ENCODE measurements at regions not wholly inside any gene's neighbourhood (a gene's known extent, or its start where the extent isn't known, plus 50 kb on each side); places are given as distances from the start of the nearest gene placed in this dataset.

DNA sequence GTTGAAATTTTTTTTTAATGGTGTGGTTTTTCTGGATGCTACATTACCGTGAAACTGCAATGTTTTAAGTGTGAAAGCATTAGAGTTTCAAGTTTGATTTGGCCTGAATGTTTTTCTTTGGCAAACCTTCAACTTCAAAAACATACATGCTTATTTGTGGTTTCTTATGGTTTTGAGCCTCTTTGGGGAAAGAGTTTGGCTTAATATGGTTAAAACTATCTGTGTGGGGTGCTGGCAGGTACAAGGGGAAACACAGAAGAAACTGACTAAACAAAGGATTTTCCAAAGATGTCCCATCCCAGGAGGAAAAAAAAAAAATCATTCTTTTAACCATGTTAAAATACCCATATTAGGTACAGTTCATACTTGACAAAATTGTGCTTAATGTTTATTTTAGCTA, 121.1 kb downstream of the HGF start:
- no peak for DNase-seq

DNA sequence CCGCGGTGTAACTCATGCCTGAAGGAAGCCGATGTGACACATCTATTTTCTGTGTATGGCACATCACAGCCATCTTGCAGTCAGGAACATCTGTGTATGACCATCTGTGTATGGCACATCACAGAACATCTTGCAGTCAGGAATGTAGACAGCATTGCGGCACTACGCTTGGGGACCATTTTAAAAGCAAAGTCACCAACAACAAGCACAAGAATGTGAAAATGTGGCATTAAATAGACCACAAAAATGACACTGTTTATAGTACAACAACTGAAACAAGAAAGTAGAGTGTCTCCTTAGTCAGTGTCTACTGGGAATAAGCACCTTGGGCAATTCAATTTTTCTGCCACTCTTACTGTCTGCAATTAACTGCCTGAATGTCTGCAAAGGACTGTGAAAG, 124.4 kb downstream of the HGF start:
- DNase-seq: no peak

DNA sequence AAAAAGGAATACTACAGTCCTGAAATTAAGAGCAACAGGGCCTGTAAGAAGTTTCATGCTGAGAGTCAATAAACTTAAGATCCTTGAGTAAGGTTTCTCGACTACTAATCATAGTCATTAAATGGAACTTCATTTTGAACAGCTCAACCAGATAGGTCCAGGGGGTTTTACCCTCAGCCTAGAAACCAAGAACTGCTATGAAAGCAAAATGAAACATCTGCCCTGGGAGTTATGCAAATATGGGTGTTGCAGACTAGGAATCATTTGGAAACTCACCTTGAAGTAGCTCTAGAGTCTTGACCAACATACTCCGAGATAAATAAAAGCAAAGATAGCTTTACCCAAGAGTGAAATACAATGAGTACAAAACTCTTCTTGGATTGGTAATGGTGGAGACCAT, 128.0 kb downstream of the HGF start:
- no peak for DNase-seq

DNA sequence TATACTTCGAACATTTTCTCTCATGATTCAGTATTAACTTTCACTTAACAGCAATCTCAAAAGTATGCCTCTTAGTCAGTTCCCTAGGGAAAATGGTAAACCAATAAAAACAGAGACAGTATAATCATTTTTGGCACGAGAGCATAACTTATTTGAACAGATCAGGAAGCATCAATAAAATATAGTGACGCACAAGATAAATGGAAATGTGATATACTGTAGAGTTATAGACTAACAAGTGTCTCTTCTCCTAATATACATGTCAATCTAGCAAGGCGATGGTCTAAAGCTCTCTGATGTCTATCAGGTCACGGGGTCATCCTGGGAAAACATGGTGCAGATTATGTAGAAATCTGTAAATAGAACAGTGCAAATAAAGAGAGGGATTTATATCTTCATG, 131.6 kb downstream of the HGF start:
- DNase-seq: no peak

DNA sequence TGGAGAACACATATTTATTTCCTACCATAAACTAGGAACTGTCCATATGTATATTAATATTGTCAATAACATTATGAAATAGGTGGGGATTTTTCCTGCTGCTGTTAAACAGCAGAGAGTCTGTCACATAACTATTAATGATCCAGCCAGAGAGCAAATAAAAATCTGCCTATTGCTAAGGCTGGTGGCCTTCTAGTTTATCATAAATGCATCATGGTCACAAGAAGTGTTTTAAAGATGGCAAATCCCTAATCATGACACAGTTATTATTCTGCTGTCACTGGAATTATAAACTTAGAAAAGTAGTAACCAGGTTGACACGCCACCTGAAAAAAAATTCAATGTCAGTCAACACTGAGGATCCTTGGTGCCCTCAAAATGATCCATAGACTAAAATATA, 132.3 kb downstream of the HGF start:
- DNase-seq: no peak

DNA sequence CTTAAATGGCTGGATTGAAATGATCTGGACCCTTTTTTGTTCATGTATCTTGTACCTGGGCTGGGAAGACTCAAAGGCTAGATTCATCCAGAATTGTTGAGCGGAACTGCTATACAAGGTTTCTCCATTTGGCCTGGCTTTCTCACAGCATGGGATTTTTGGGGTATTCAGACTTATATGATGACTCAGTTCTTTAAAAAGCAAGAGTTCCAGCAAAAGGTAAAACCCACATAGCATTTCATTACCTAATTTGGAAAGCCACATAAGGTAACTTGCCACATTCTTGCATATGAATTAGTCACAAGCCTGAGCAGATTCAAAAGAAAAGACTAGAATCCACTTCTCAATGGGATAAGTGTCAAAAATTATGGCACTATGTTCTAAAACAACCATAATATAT, 137.4 kb downstream of the HGF start:
- no peak for DNase-seq

DNA sequence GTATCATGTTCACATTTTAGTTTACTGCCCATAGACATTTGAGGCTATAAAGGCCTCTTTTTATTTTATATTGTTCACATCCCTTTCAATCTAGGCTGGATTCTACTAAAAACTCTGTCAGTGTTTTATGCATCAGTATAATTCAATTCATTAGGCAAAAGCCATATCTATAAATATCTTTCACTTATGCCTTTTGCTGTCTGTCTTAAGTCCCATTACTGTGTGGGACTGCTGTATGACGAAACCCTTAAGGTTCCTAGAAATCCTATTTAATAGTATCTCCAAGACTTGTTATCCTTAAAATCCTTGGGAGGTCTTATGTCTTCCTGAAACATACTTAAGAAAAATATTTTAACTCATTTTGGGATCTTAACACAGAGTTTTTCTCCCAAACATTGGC, 139.2 kb downstream of the HGF start:
- DNase-seq: no peak

DNA sequence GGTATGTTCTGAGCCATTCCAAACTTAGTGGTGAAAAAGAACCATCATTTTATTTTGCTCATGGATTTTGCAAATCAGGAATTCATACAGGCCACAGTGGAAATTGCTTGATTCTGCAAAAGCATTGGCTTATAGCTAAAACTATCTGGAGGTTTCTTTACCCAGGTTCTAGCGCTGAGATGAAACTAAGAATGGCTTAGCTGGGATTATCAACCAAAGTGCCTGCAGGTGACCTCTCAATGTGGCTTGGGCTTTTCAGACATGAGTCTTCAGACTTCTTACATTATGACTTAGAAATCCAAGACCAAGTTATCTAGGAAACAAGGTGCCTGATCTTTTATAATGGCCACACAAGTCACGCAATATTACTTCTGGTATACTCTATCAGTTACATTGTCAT, 140.1 kb downstream of the HGF start:
- DNase-seq: no peak

DNA sequence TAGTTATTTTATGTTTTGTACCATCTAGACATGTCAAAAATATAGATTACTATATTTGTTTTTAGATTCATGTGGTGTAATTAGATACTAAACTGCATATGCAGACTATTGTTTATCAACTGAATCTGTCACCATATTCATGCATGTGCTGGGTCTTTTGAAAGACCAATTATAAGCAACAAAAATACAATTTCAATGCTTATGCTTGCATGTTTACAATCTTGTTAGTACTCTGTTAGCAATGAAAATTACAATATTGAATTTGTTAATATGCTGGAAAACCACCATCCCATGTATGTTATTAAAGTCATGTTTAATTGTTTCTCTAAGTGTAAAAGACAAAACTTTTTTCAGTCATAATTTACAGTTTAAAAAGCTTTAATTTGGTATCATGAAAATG, 140.9 kb downstream of the HGF start:
- no peak for DNase-seq

DNA sequence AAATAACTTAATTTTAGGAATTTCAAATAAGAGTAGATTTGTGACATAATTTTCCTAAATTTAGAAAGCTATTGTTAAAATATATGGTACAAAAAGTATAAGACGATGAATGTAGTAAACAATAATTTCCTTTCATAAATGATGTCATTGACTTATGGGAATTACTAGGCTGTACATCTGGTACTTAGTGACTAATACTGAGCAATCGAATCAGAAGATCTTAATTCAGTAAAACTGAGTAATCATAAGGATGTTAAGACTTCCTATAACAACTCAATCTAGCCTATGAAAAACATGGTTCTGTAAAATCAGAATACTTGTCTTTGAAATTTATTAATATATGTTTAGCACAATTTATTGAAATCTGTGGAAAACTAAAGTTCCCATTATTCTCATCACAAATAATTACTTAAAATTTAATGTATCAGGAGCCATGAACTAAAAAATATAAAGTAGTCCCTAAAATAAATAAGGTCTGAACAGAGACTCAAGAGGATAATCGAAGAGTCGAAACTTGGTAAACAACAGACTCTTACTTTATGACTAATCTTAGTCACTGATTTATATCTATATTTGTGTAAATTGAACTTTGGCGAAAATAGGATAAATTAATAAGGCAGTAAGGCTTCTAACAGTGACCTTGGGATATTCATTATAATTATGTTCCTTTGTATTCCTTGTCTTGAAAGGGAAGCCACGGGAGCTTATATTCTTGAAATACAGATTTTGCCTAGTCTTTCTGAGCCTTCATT, 142.1 kb downstream of the HGF start:
- no peak for DNase-seq

DNA sequence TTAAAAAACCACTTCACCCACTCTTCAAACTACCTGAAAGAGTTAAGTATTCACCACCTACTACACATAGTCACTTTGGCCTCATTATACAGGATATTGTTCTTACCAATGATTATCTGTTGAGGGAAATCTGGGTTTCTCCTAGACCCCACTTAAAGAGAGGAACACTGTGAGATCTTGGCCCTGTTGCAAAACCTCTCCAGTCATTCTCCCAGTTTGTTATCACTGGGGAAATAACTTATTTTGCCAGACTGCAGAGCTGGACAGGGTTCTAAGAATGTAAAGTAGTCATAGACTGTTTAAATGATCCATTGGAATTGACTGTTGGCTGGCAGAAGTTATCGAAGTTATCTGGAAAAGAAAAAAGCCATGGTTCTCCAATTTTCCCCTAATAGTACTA, 143.8 kb downstream of the HGF start:
- no peak for DNase-seq

DNA sequence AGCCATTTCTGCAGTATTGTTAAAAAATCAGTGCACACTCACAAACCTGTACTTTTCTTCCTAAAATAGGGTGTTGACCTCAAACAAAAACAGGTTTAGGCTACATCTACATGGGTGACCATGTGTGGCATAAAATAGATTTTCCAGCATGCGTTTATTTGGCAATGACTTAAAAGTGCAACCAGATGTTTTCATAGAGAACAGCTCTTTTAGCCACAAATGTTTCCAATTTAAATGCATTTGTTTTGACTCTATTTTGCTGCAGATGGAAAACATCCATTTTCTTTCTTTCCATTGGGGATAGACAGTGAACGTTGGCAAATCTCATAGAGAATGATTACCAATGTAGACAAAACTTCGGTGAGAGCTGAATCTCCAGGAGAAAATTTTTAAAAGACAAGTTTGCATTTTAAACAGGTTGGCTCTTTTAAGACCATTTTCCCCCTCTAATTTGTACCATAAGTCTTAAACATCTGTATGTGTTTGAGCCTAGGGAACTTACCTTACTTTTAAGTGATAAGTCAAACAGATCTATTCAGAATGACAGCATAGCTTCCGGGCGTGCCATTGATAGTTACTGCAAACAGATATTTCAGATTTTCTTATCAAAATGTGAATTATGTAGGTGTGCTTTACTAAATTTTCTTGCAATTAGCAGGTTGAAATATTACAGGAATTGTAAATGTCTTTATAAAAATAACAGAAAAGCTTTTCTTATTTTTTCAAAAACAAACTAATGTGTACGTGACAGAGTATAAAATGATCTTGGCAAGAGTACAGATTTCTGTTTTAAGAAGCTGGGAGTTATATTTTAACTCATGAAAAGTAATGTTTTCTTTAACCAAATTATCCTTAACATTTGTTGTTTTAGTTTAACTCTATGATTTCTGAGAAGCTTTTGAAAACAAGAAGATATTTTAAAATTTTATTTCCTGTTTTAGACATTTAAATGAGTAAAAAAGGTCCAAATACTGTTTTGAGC, 144.9 kb downstream of the HGF start:
- no peak for DNase-seq

DNA sequence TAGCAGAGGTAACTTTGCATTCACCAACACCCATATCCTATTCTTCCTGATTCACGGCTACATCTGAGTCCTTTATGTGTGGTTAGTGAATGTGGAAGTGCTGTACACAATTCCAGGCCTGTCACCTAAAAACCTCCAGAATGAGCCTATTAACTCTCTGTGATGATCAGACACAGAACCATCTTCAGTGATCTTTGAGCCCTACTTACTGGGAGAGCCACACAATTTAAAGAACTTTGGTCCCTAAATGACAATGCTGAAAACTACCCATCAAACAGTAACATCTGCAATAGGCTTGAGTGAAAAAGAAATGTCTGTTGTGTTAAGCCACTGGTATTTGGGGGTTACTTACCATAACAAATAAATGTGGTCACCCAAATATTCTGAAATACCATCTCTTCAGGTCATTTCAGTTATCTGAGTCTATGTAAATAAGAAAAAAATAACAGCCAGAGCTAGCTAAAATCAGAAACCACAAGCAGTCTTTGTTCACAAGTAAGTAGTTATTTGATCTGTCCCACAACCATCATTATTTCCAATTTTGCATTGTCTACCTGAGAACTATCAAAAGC, 145.7 kb downstream of the HGF start:
- DNase-seq: no peak

DNA sequence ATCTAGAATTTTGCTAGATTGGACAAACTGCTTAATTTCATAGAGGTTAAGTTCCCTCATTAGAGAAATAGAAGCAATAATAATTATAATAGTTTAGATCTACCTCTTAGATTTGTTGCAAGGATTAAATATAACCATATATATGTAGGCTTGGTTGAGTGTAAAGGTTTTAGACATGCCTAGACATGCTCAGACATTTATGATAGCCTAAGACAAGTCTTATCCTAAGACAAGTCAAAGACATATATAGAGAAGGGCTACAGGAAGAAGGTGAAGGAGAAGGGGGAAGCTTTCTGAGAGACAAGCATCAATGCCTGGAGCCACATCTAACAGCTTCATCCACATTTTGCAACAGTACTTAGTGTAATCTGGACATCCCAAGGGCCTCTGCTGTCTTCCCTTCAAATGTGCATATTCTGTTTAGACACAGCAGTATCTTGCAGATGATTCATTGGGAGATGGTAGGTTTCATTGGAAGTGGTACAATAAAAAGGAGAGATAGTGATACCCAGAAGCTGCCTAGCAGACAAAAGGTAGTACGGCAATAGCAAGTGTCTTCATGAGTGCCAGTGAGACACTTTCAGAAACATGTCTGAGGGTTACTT, 146.5 kb downstream of the HGF start:
- no peak for DNase-seq

DNA sequence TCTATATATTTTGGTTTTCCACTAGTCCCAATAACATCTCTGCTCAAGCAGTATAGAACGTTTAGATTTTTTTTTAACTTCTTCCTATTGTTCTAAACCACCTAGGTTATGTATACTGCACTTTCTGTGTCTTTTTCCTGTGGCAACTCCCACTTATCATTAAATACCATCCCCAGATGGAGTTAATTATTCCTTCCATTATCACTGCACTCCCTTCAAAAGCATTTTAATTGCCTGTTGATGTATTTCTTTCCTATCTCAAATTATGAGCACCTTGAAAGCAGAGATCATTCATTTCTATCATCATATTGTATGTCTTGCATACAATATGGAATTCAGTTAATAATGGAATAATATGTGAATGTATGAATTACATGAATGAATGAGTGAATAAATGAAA, 148.0 kb downstream of the HGF start:
- no peak for DNase-seq

DNA sequence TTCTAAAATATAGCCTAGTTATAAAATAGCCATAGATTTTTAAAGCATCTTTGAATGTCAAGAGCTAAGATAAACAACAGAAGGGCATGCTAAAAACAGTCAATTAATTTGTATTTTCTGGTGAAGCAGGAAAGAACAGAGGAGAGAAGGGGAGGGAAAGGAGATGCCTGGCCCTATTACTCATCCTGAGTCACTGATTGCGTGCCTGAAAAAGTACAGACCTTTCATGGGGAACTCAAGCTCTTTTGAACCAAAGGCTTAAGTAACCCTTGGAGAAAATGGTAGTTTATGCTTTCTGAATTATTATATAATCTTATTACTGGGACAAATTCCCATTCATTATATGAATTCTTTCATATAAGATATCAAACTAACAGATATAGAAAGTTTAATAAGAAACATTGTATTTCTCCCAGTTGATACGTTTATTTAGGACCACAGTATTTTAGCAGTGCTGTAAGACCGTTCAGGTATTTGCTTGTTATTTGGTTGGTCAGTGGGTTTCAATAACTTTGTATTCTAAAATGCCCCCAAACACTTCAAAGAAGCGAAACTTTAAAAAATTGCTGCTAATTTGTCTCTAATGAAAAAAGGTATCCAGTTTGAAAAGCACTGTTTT, 151.3 kb downstream of the HGF start:
- no peak for DNase-seq

DNA sequence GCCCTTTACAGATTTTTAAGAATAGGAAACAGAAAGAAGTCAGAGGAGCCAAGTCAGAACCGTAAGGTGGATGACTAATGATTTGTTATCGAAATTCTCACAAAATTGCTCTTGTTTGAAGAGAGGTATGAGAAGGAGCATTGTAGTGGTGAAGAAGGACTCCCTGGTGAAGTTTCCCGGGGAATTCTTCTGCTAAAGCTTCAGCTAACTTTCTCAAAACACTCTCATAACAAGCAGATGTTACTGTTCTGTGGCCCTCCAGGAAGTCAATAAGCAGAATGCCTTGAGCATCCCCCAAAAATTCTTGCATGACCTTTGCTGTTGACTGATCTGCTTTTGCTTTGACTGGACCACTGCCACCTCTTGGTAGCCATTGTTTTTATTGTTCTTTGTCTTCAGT, 152.9 kb downstream of the HGF start:
- no peak for DNase-seq

DNA sequence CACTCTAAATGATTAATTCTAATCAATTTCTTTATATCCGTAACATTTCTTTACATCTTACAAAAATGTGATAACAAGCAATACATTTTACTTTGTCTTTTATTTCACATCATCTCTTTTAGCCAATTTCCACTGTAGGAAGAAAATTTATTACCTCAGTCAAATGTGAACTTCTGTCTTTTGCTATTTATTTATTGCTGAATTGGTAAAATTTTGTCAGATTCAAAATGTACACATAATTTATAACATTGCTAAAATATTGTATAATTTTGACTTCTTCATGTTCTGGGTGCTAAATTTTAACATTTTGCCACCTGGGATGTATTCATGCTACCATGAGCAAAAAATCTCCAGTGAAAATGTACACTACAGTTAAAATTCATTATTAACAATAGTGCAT, 158.0 kb downstream of the HGF start:
- DNase-seq: no peak

DNA sequence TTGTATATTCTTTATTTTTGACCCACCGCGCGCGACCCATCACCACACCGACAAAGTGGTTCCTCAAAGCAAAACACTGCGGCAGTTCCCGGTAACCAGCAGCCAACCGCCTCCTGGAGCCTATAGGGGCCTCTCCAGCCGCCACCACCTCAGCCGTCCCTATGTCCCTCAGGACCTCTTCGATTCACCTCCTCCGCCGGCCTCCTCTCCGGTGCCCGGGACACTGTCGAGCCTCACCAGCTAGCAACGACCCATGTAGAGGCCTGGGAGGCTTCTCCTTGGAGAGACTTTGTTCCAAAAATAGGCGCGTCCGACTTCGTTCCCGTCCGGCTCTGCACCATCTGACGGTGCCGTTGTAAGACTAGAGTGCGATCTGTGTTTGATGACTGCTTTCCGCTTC, 158.8 kb downstream of the HGF start:
- no peak for DNase-seq

DNA sequence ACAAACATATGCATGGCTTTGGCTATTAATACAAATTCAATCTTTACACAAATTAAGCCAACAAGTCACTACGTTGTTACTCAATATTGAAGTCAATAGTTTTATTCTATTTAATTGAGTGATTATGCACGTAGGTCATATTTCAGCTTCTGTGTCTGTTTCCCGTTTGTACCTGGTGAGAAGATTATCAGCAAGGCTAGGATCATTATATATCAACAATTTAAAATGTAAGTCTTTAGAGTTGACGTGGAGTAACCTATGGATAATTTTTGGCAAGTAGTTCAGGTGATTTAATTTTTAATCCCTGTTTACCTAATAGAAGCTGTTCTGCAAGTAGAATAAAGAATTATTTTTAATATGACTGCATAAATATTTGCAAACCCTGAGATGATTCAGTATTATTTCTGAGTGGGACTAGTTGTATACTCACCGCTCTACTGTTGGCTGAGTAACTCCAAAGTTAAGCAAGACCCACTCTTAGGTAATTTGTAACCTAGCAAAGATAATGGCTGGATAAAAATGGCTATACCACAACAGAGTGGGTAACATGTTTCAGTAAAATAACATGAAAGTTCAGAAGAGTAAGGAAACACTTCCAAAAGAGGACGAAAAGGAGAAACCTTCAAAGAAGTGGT, 161.0 kb downstream of the HGF start:
- DNase-seq: no peak

DNA sequence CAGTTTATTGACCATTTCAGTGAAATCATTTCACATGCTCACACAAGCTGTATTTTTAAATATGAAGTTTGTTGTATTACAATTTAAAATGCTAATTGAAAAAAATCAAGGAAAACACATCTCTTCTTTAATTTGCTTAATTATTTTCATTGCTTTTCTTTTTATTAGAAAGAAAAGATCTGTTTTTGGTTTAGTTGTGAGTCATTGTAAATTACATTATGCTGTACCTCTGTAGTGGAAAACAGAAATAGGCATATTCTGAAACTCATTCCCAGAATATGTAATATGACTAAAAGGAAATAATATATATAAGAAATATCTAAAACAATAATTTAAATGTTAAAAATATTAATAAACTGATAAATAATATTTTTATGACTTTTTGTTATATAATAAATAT, 161.9 kb downstream of the HGF start:
- DNase-seq: no peak

DNA sequence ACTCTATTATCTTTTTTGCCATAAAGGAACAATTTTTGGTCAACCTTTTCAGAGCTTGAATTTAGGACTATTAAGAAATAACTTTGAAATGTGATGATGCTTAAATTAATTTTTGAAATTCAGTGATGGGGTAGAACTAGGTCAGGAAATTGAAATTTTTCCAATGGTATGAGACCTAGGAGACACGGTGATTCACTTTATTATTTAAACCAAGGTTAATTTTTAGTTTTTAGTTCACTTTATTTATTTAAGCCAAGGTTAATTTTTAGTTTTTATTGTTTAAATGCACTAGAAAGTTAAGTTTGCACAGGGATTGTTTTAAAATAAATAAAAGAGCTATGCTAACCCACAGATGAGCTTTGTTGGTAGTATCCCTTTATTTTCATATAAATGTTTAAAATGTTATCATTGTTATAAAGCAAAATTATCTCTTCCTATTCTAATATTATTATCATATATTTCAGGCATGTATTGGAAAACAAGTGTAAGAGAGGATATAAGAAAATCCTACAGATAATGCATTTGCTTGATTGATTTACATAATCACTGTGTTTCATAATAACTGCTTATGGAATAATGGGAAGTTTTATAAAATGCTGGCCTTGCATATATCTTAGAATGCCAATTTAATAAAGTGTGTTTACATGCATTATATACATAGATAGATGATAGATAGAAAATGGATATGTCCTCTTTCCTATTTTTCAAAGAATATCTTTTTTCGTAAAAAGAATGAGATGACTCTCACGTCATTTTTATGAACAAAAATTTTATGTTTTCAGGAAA, 163.6 kb downstream of the HGF start:
- DNase-seq: no peak

Measured in retina (tissue), 1 donor.